ENCODE measurements at regions not wholly inside any gene's neighbourhood (a gene's known extent, or its start where the extent isn't known, plus 50 kb on each side); places are given as distances from the start of the nearest gene placed in this dataset.

DNA sequence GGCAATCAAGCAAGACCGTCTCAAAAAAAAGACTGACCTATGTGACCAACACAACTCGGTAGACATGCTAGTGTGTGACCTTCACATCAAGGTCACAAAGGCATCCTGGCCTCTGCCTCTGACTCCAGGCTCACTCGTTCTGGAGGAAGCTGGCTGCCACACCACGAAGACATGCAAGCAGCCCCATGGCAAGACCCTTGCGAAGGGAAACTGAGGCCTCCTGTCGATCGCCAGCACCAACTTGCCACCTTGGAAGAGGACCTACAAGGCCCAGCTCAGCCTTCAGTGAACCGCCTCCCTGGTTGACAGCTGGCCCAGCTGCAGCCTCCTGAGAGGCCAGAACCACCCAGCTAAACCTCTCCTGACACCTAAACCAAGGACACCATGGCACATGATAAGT lies 79.3 kb upstream of the ASAP2 start:
- Histone ChIP-seq H3K36me3 (ENCODE audit: control insufficient read depth, insufficient read depth, low read length) (no peaks in the 10 kb centered on the region), H3K4me3 (ENCODE audit: low read depth, low read length) (no peak overlapping the region), H3K27me3 (ENCODE audit: control insufficient read depth, insufficient read depth, low read length) (no peaks in the 10 kb centered on the region)
- no peak for DNase-seq (ENCODE audit: low read depth)
- TF ChIP-seq, protein P1, sequence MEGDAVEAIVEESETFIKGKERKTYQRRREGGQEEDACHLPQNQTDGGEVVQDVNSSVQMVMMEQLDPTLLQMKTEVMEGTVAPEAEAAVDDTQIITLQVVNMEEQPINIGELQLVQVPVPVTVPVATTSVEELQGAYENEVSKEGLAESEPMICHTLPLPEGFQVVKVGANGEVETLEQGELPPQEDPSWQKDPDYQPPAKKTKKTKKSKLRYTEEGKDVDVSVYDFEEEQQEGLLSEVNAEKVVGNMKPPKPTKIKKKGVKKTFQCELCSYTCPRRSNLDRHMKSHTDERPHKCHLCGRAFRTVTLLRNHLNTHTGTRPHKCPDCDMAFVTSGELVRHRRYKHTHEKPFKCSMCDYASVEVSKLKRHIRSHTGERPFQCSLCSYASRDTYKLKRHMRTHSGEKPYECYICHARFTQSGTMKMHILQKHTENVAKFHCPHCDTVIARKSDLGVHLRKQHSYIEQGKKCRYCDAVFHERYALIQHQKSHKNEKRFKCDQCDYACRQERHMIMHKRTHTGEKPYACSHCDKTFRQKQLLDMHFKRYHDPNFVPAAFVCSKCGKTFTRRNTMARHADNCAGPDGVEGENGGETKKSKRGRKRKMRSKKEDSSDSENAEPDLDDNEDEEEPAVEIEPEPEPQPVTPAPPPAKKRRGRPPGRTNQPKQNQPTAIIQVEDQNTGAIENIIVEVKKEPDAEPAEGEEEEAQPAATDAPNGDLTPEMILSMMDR (IDR thresholded peaks at IDR 0.05; ENCODE audit: insufficient read depth, low read length, poor library complexity, severe bottlenecking), result no peak

DNA sequence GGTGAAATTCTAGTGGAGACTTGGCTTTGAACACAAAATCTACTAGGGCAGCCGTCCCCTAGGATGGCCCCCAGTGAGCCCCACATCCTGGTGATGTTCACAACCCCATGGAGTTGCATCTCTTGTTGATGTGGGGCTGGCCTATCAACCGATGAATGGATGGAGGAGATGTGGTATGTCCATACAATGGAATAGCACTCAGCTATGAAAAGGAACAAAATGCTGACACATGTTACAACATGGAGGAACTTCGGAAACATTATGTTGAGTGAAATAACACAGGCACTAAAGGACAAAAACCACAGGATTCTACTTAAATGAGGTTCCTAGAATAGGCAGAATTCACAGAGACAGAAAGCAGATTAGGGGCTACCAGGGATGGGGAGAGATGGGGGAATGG lies 80.1 kb upstream of the ASAP2 start:
- no peaks in the 10 kb centered on the region for H3K27me3 ChIP-seq (ENCODE audit: control insufficient read depth, insufficient read depth, low read length)
- TF ChIP-seq, protein P1 (IDR thresholded peaks at IDR 0.05; ENCODE audit: insufficient read depth, low read length, poor library complexity, severe bottlenecking), result no peak
- no peaks in the 10 kb centered on the region for H3K36me3 ChIP-seq (ENCODE audit: control insufficient read depth, insufficient read depth, low read length)
- DNase-seq (ENCODE audit: low read depth), result no peak
- H3K4me3 ChIP-seq (ENCODE audit: low read depth, low read length), result no peak overlapping the region

DNA sequence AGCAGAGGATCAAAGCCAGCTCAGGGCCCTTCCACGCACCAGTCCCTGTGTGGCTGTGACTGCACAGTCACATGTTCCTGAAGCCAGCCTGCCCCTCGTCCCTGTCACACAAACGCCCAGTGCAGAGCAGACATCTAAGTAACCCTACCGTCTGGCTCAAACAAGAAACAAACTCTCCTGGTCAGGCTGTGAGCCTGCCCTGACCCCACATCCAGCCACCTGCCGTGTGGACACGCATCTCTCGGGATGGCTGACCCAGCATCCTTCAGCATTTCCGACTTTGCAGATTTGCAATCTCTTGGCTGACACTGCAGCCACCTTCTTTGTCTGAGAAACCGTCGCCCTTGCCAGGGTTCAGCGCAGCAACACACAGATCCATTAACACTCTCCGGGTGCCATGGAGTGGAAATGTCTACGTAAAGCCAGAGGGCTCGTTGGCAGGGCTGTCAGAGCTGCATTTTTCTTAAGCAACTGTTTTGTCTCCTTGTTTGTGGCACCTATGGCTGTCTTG lies 82.3 kb upstream of the ASAP2 start:
- TF ChIP-seq, protein P1 (IDR thresholded peaks at IDR 0.05; ENCODE audit: insufficient read depth, low read length, poor library complexity, severe bottlenecking), result no peak
- Histone ChIP-seq H3K36me3 (ENCODE audit: control insufficient read depth, insufficient read depth, low read length) (no peaks in the 10 kb centered on the region), H3K4me3 (ENCODE audit: low read depth, low read length) (no peak overlapping the region), H3K27me3 (ENCODE audit: control insufficient read depth, insufficient read depth, low read length) (no peaks in the 10 kb centered on the region)
- DNase-seq (ENCODE audit: low read depth), result no peak

DNA sequence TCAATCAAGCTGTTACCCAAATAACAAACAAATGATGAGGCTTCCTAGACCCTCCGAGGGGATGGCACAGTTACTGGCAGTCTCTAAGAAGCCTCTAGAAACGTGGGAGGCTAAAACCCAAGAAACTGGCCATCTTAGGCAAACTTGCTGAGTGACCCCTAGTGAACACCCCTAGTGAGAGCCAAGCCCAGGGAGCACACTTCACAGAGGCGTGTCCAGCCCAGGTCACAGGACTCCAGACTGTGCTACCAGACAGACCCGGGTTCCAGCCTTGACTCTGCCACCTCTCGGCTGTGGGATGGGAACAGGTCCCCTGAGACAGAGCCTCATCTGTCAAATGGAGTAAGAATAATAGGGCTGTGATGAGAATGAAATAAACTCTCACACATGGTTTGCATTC lies 83.5 kb upstream of the ASAP2 start:
- no peak for DNase-seq (ENCODE audit: low read depth)
- Histone ChIP-seq H3K27me3 (ENCODE audit: control insufficient read depth, insufficient read depth, low read length) (no peaks in the 10 kb centered on the region), H3K4me3 (ENCODE audit: low read depth, low read length) (no peak overlapping the region), H3K36me3 (ENCODE audit: control insufficient read depth, insufficient read depth, low read length) (no peaks in the 10 kb centered on the region)
- TF ChIP-seq, protein P1 (IDR thresholded peaks at IDR 0.05; ENCODE audit: insufficient read depth, low read length, poor library complexity, severe bottlenecking), result no peak

DNA sequence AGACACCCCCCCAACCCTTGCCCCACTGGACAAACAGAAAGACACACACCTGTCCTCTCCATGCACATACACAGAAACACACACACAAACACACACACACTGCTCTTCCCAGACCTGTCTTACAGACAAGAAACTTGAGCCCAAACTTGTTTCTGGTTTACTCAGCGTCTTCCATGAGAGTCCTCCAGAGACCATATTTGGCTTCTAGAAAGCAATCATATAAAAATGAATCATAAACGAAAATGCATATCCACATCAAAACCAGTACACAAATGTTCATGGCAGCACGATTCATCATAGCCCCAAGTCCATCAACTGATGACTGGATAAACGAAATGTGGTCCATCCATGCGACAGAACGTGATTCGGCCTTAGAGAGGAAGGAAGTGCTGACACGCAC lies 84.2 kb upstream of the ASAP2 start:
- no peak for DNase-seq (ENCODE audit: low read depth)
- Histone ChIP-seq H3K27me3 (ENCODE audit: control insufficient read depth, insufficient read depth, low read length) (no peaks in the 10 kb centered on the region), H3K36me3 (ENCODE audit: control insufficient read depth, insufficient read depth, low read length) (no peaks in the 10 kb centered on the region), H3K4me3 (ENCODE audit: low read depth, low read length) (no peak overlapping the region)
- TF ChIP-seq, protein P1 (IDR thresholded peaks at IDR 0.05; ENCODE audit: insufficient read depth, low read length, poor library complexity, severe bottlenecking), result no peak

DNA sequence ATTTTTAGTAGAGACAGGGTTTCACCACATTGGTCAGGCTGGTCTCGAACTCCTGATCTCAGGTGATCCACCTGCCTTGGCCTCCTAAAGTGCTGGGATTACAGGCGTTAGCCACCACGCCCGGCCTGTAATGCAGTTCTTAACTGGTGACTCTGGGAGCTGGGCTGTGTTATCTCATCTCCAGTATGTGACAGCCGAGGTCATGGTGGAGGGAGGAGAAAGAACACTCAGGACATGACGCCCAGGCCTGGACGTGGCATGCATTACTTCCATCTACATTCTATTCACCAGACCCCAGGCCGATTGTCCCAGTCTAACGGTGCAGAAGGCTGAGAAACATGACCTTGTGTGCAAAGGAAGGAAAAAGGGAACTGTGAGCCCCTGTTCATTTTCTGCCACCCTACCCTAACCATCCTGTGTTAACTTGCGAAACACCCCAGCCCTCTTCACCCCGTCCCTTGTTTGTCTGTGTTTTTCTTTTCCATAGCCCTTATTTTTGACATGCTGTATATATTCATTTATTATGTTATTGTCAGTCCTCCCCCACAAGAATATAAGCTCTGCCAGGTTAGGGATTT lies 88.1 kb upstream of the ASAP2 start:
- Histone ChIP-seq H3K4me3 (ENCODE audit: low read depth, low read length) (no peak overlapping the region), H3K36me3 (ENCODE audit: control insufficient read depth, insufficient read depth, low read length) (no peaks in the 10 kb centered on the region), H3K27me3 (ENCODE audit: control insufficient read depth, insufficient read depth, low read length) (no peaks in the 10 kb centered on the region)
- DNase-seq (ENCODE audit: low read depth), result no peak
- TF ChIP-seq, protein P1 (IDR thresholded peaks at IDR 0.05; ENCODE audit: insufficient read depth, low read length, poor library complexity, severe bottlenecking), result no peak

Data from kidney epithelial cell (primary cell).